Ammon's horn (tissue), 1 donor: ENCODE measurements at regions not wholly inside any gene's neighbourhood (a gene's known extent, or its start where the extent isn't known, plus 50 kb on each side); places are given as distances from the start of the nearest gene placed in this dataset.
"Not testable (repeated sequence)": the region's sequence is repeated elsewhere in the genome, so short reads cannot be mapped to it uniquely, and the experiment has no call there.

ENCODE experiments used
- DNase-seq: peaks from one replicate; pipeline ENCODE4 v3.0.0-alpha.2; 2016; ENCODE audit warnings: low spot score

- no peak for DNase-seq
Observed at GRCh38 chr9:13941714-13942113, 372.2 kb downstream of the NFIB start.

- peak; percentile 13 for DNase-seq
Observed at GRCh38 chr9:13939701-13940490, 374.0 kb downstream of the NFIB start.

- no peak for DNase-seq
Observed at GRCh38 chr9:13939134-13939533, 374.8 kb downstream of the NFIB start.

GRCh38 chr9:13934416-13934815 lies 379.5 kb downstream of the NFIB start:
- no peak for DNase-seq

GRCh38 chr9:13933268-13933656 lies 380.7 kb downstream of the NFIB start:
- DNase-seq = no peak

- no peak for DNase-seq
Observed at GRCh38 chr9:13932528-13933267, 381.2 kb downstream of the NFIB start.

GRCh38 chr9:13929013-13929412 lies 384.9 kb downstream of the NFIB start:
- DNase-seq = no peak

- DNase-seq = no peak
Observed at GRCh38 chr9:13923381-13923780, 390.6 kb downstream of the NFIB start.

- DNase-seq = no peak
Observed at GRCh38 chr9:13920557-13920956, 393.4 kb downstream of the NFIB start.

- DNase-seq = no peak
Observed at GRCh38 chr9:13919401-13919800, 394.5 kb downstream of the NFIB start.

- DNase-seq = no peak
Observed at GRCh38 chr9:13917534-13917933, 396.4 kb downstream of the NFIB start.

GRCh38 chr9:13915591-13916301 lies 398.2 kb downstream of the NFIB start:
- no peak for DNase-seq

GRCh38 chr9:13915131-13915530 lies 398.8 kb downstream of the NFIB start:
- DNase-seq = no peak

- DNase-seq = no peak
Observed at GRCh38 chr9:13911473-13911872, 402.5 kb downstream of the NFIB start.

GRCh38 chr9:13907842-13908241 lies 406.1 kb downstream of the NFIB start:
- DNase-seq = not testable (repeated sequence)

- DNase-seq = no peak
Observed at GRCh38 chr9:13904746-13905145, 409.2 kb downstream of the NFIB start.

GRCh38 chr9:13904311-13904710 lies 409.6 kb downstream of the NFIB start:
- DNase-seq = no peak

- no peak for DNase-seq
Observed at GRCh38 chr9:13902286-13903066, 411.5 kb downstream of the NFIB start.

GRCh38 chr9:13901176-13901575 lies 412.8 kb downstream of the NFIB start:
- DNase-seq = no peak

- no peak for DNase-seq
Observed at GRCh38 chr9:13900449-13900848, 413.5 kb downstream of the NFIB start.

- no peak for DNase-seq
Observed at GRCh38 chr9:13899924-13900323, 414.0 kb downstream of the NFIB start.

- no peak for DNase-seq
Observed at GRCh38 chr9:13898957-13899356, 415.0 kb downstream of the NFIB start.
